ENCODE measurements at regions not wholly inside any gene's neighbourhood (a gene's known extent, or its start where the extent isn't known, plus 50 kb on each side); places are given as distances from the start of the nearest gene placed in this dataset.
"Not testable (repeated sequence)": the region's sequence is repeated elsewhere in the genome, so short reads cannot be mapped to it uniquely, and the experiment has no call there.

DNA sequence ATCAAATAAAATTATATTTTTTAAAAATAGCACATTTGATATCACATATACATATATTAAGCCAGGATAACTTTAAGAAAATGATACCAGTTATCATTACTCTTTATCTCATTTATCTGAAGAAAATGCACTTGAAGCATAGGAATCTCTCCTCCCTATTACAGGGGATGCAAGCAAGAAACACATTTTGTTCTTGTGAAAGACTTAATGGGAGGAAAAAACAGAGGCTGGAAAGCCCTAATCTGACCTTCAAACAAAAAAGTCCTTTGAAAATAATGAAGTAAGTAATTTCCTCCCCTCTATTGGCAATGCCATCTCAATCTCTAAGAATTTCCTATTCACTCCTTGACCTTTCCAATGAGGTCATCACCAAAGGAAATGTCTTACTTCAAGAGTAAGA lies 1012.6 kb upstream of the ADAMTS5 start:
- TF ChIP-seq, protein P1, sequence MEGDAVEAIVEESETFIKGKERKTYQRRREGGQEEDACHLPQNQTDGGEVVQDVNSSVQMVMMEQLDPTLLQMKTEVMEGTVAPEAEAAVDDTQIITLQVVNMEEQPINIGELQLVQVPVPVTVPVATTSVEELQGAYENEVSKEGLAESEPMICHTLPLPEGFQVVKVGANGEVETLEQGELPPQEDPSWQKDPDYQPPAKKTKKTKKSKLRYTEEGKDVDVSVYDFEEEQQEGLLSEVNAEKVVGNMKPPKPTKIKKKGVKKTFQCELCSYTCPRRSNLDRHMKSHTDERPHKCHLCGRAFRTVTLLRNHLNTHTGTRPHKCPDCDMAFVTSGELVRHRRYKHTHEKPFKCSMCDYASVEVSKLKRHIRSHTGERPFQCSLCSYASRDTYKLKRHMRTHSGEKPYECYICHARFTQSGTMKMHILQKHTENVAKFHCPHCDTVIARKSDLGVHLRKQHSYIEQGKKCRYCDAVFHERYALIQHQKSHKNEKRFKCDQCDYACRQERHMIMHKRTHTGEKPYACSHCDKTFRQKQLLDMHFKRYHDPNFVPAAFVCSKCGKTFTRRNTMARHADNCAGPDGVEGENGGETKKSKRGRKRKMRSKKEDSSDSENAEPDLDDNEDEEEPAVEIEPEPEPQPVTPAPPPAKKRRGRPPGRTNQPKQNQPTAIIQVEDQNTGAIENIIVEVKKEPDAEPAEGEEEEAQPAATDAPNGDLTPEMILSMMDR (conservative IDR thresholded peaks at IDR 0.05; ENCODE audit: low read depth, low read length): not testable (repeated sequence)
- TF ChIP-seq EZH2 (IDR thresholded peaks at IDR 0.05; ENCODE audit: borderline replicate concordance, low read depth, low read length, poor library complexity, severe bottlenecking): not testable (repeated sequence)

Measured in A673 (cell line).